HL-60 (cell line): ENCODE measurements at regions not wholly inside any gene's neighbourhood (a gene's known extent, or its start where the extent isn't known, plus 50 kb on each side); places are given as distances from the start of the nearest gene placed in this dataset.

Source experiments
- POLR2AphosphoS5 ChIP-seq: IDR thresholded peaks from 2 replicates; pipeline ENCODE4 v1.6.1; 2012; ENCODE audit warnings: low read depth
- TF ChIP-seq, protein P1 (sequence below): IDR thresholded peaks from one replicate; pipeline ENCODE4 v1.5.1; 2011; ENCODE audit warnings: low read length, control low read depth, inconsistent platforms; ENCODE audit not compliant: insufficient read depth

DNA sequence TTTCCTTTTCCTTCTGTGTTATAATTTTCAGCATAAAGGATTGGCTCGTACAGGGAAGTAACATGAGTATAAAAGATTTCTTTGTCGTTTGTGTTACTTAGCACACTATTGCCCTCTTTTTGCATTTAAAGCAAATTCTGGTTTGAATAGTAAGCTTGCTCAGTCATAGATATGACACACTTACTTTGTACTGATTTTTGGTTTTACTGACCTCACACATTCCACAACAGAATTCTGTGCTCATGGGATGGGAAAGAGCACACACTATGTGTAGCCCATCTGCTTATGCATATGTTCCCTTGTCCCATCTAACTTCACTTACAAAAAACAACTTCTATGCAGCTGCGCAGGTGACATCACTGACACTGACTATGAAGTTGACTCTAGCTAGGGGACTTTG lies 111.9 kb upstream of the MTAP start:
- TF ChIP-seq, protein P1, sequence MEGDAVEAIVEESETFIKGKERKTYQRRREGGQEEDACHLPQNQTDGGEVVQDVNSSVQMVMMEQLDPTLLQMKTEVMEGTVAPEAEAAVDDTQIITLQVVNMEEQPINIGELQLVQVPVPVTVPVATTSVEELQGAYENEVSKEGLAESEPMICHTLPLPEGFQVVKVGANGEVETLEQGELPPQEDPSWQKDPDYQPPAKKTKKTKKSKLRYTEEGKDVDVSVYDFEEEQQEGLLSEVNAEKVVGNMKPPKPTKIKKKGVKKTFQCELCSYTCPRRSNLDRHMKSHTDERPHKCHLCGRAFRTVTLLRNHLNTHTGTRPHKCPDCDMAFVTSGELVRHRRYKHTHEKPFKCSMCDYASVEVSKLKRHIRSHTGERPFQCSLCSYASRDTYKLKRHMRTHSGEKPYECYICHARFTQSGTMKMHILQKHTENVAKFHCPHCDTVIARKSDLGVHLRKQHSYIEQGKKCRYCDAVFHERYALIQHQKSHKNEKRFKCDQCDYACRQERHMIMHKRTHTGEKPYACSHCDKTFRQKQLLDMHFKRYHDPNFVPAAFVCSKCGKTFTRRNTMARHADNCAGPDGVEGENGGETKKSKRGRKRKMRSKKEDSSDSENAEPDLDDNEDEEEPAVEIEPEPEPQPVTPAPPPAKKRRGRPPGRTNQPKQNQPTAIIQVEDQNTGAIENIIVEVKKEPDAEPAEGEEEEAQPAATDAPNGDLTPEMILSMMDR, result no peak
- no peak for TF ChIP-seq POLR2AphosphoS5
